ENCODE measurements at regions not wholly inside any gene's neighbourhood (a gene's known extent, or its start where the extent isn't known, plus 50 kb on each side); places are given as distances from the start of the nearest gene placed in this dataset.
"Not testable (repeated sequence)": the region's sequence is repeated elsewhere in the genome, so short reads cannot be mapped to it uniquely, and the experiment has no call there.

GRCh38 chr7:126065766-126066165 is 1136.1 kb upstream of the POT1 start:
- 74 to 76% methylated on average over 4 of the region's 4 CpGs for WGBS, 2 donors
- H3K27ac ChIP-seq = no peak overlapping the region
- no peak for ATAC-seq (ENCODE audit: low FRiP score in 2 of 2)
- DNase-seq = no peak
- no peaks in the 10 kb centered on the region for H3K9me3 ChIP-seq
- TF ChIP-seq CTCF (IDR thresholded peaks at IDR 0.05) = no peak
- TF ChIP-seq EP300 (IDR thresholded peaks at IDR 0.05) = no peak
- no peak for TF ChIP-seq POLR2A (IDR thresholded peaks at IDR 0.05)
- TF ChIP-seq POLR2AphosphoS5 (IDR thresholded peaks at IDR 0.05) = no peak
- H3K36me3 ChIP-seq = no peaks in the 10 kb centered on the region
- no peaks in the 10 kb centered on the region for H3K27me3 ChIP-seq
- H3K4me1 ChIP-seq = no peaks in the 10 kb centered on the region
- no peak overlapping the region for H3K4me3 ChIP-seq

GRCh38 chr7:126057979-126058378 is 1128.4 kb upstream of the POT1 start:
- TF ChIP-seq POLR2A (IDR thresholded peaks at IDR 0.05) (no peak), EP300 (IDR thresholded peaks at IDR 0.05) (no peak), CTCF (IDR thresholded peaks at IDR 0.05) (no peak), POLR2AphosphoS5 (IDR thresholded peaks at IDR 0.05) (no peak)
- Histone ChIP-seq H3K4me3 (no peak overlapping the region), H3K27me3 (no peaks in the 10 kb centered on the region), H3K27ac (no peak overlapping the region), H3K36me3 (no peaks in the 10 kb centered on the region), H3K4me1 (no peaks in the 10 kb centered on the region), H3K9me3 (no peaks in the 10 kb centered on the region)
- DNase-seq = no peak
- ATAC-seq (ENCODE audit: low FRiP score in 2 of 2) = no peak

GRCh38 chr7:126056613-126057012 is 1127.0 kb upstream of the POT1 start:
- H3K27me3 ChIP-seq; DNase-seq; H3K4me1 ChIP-seq; H3K4me3 ChIP-seq; H3K27ac ChIP-seq; ATAC-seq (ENCODE audit: low FRiP score in 2 of 2); H3K36me3 ChIP-seq; H3K9me3 ChIP-seq: not testable (repeated sequence)
- WGBS, 2 donors = 95 to 98% methylated on average over 4 of the region's 4 CpGs

- TF ChIP-seq CTCF (IDR thresholded peaks at IDR 0.05) (no peak), EP300 (IDR thresholded peaks at IDR 0.05) (no peak), POLR2AphosphoS5 (IDR thresholded peaks at IDR 0.05) (no peak), POLR2A (IDR thresholded peaks at IDR 0.05) (no peak)
- Histone ChIP-seq H3K27me3 (no peaks in the 10 kb centered on the region), H3K36me3 (no peaks in the 10 kb centered on the region), H3K4me1 (no peaks in the 10 kb centered on the region), H3K27ac (no peak overlapping the region), H3K4me3 (no peak overlapping the region), H3K9me3 (no peaks in the 10 kb centered on the region)
- peak in 1 of 2 donors; percentile 19 for ATAC-seq (ENCODE audit: low FRiP score in 2 of 2)
- WGBS, 2 donors = 92 to 93% methylated on average over 1 of the region's 1 CpG
- no peak for DNase-seq
Measured at GRCh38 chr7:126052229-126052628, 1122.6 kb upstream of the POT1 start.

GRCh38 chr7:126044662-126045061 is 1115.0 kb upstream of the POT1 start:
- TF ChIP-seq EP300 (IDR thresholded peaks at IDR 0.05) = no peak
- no peak for TF ChIP-seq POLR2AphosphoS5 (IDR thresholded peaks at IDR 0.05)
- TF ChIP-seq CTCF (IDR thresholded peaks at IDR 0.05) = no peak
- no peak for TF ChIP-seq POLR2A (IDR thresholded peaks at IDR 0.05)
- DNase-seq (no peak), ATAC-seq (ENCODE audit: low FRiP score in 2 of 2) (no peak)
- Histone ChIP-seq H3K36me3 (no peaks in the 10 kb centered on the region), H3K4me3 (no peak overlapping the region), H3K27me3 (no peaks in the 10 kb centered on the region), H3K27ac (no peak overlapping the region), H3K9me3 (peaks cover 0 to 7% (median 0%) of the 10 kb centered on the region in 4 donors), H3K4me1 (no peaks in the 10 kb centered on the region)
- 46 to 56% methylated on average over 1 of the region's 1 CpG for WGBS, 2 donors
